NCI-H2227 (cell line): ENCODE measurements at regions not wholly inside any gene's neighbourhood (a gene's known extent, or its start where the extent isn't known, plus 50 kb on each side); places are given as distances from the start of the nearest gene placed in this dataset.
"Not testable (repeated sequence)": the region's sequence is repeated elsewhere in the genome, so short reads cannot be mapped to it uniquely, and the experiment has no call there.

Experiments used
- DNase-seq: peaks from one replicate; lab custom pipeline; 2025; ENCODE audit not compliant: unreplicated experiment; lab: John Stamatoyannopoulos, UW

DNA sequence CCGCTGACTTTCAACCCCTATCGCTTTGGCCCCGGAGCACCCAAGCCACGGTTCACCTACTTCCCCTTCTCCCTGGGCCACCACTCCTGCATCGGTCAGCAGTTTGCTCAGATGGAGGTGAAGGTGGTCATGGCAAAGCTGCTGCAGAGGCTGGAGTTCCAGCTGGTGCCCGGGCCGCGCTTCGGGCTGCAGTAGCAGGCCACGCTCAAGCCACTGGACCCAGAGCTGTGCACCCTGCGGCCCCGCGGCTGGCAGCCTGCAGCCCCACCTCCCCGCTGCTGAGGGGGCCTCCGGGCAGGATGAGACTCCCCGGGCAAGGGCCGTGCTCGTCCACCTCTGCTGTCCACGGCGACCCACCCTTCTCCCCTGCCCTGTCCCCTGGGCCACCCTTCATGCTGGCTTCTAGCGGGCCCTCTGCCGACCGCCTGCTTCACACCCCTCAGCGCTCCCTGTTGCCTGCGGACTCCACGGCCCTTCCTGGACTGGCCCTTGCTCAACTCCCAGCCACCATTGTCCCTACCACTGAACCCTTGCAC is 92.2 kb upstream of the TRABD2B start:
- no peak for DNase-seq

DNA sequence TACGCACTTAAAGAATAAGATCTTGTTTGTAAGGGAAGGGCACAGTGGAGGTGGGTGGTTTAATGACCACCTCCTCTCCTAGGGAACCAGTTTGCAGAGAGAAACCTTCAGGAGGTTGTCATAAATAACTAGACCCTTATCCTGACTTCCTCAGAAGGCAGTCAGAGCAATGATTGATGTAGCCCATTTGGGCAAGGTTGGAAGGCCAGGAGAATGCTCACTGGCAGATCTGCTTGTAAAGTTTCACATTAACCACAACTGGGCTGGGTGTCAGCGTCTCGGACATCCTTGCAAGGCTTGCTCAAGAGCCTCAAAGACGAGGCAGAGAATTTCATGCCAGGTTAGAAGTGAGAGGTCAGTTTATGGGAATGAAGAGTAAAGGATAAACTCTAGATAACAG is 87.6 kb upstream of the TRABD2B start:
- no peak for DNase-seq

DNA sequence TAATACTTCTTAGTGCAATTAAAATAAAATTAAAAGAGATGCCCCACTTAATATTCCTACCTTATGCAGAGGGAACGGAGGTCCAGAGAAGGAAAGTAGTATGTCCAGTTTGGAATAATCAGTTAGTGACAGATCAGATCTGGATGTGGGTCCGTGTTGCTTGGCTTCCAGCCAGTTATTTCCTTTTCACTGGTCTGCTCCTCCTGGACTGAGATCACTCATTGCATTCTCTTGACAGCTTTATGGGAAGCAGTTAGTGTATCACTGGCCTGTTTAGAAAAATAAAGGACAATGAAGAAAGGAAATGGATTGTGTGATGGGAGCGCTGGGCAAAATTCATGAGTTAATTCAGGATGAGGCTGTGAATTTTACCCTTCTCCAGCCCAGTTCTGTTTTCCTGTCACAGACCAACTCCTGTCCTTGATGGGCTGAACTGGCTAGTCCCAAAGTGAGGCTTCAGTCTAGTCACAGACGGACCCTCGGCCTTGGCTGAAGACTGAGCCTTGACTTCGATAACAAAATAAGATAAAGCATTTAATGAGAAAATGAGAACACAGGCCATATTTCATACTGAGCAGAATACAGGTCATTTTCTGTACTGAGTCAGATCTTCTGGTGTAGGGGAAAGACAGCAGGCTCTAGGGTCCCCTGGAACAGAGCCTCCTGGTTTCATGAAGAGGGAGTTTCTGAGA is 85.2 kb upstream of the TRABD2B start:
- peak; percentile 6 for DNase-seq

DNA sequence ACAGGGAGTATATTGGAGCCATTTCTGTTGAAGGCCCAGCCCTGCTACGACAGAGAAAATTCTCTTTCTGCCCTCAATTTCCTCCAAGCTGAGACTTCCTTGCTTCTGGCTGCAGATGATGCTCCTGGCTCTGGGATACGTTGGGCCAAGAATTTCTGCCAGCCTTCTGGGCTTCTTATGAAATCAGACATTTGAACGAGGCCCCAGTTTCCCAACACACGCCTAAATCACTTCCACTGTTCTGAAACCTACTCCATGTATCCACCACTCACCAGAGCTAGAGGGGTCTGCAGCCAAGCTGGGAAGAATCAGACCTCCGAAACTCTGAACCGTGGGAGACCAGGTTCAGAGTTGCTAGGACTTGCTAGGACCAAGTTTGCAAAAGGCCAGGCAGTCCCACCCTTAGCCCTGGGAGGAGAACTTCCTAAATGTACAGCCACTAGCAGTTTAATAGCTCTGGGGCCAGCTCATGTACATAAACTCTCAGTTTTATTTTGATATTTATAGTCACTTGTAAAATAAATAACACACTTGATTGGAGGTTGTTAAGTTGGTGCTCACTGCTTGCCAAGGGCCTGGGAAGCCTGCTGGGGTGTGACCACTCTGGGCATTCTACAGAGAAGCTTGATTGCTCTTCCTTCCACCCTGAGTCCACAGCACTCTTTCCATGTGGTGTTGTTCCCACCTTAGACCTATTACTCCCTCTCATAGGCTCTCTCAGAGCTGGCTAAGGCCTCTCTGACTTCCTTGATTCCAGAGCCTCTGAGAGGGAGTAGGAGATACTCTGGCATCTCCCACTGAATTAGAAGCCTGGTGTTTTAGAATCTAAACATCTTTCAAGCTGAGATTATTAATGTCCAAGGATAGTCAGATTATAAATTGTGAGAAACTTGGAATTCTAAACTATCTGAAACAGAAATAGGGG is 83.4 kb upstream of the TRABD2B start:
- no peak for DNase-seq

DNA sequence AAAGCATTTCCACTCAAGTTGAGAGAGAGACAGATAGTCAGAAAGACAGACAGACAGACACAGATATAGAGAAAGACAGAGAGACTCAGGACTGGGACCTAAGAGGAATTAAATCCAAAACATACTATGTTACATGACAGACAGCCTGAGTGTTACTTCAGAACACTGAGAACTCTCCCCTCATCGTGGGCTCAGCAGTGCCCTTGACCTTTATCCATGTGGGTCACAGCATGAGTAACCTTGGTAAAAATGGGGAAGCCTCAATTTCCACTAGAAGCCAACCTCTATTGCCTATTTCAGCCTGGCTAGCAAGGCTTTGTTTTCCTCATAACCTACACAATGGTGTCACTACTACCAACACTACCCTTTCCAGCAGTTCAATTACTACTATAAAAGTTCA is 81.9 kb upstream of the TRABD2B start:
- no peak for DNase-seq

DNA sequence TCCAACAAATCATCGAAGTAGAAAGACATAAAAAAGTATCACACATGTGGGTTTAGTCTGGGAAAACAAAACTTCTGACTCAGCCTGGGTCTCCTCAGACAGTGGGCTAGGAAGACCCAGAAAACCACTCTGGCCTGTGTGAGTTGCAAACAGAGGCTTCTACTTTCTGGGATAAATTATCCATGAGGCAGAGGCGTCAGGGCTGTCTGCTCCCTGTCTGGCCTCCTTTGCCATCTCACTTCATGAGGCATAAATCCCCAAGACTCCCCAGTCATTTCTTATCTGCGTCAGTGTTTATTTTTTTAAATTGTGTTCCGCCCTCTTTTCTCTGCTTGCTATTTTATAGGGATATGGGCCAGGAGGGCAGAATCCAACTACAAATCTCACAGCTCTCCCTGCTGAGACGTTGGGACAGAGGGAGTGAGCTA is 80.6 kb upstream of the TRABD2B start:
- no peak for DNase-seq

DNA sequence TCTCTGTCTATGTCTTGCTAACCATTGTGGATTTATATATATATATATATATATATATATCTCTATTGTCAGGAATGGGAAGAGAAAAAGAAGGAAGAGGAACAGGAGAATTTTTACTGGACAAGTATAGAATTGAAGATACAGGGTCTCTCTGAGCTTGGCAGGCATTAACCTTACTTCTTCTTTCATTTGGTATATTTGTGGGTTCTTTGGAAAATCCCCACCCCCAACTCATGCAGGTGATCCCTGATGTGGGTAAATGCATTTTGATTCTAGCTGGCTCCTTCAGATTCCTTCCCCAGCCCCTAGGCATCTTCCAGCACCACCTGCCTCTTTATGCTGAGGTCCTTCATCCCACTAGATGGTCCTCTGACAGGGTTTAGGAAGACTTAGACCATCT is 78.8 kb upstream of the TRABD2B start:
- DNase-seq: no peak

DNA sequence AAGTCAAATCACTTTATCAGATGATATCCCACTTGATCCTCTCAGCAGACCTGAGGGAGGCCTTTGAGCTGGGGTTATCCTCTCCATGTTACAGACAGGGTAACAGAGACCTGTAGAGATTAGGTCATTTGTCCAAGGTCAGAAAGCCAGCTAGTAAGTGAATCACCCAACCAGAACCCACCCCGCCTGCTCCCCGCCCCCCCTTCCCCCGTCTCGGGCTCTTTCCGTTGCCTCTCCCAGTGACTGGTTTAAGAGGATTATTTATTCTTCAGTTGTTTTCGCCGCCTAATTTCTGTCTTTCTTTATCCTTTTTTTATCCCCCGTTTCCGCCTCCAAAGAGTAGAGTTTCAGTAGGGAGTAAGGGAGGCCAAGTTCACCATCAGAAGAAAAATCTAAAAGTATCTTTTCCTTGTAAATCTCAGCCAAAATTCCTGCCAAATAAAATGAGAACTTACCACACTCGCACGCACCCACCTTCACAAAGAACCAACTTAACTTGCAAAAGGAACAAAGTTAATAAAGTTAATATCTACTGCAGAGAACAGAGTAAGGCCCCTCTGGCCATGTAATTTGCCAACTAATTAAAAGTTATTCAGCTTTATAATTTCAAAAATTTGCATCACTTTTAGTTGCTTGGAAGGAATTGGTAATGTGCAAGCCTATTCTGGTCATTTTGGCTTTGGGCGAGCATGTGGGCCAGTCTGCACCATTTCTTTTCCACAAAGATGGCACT is 76.8 kb upstream of the TRABD2B start:
- no peak for DNase-seq

DNA sequence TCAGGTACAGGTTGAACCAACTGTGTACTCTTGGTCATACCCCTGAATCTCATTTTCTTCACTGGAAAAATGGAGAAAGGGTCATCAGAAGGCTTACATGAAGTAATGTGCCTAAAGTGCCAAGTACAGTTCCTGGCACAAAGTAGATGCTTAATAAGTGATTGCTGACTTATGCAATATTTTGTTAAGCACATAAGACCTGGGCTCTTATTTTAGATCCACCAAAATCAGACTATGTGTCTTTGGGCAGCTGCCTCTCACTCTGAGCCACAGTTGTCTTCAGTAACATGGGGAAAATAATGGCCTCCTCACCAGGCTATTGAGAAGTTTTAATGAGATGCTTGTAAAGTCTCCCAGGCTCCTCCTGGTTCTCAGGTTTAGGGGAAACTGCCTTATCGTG is 74.3 kb upstream of the TRABD2B start:
- DNase-seq: no peak

DNA sequence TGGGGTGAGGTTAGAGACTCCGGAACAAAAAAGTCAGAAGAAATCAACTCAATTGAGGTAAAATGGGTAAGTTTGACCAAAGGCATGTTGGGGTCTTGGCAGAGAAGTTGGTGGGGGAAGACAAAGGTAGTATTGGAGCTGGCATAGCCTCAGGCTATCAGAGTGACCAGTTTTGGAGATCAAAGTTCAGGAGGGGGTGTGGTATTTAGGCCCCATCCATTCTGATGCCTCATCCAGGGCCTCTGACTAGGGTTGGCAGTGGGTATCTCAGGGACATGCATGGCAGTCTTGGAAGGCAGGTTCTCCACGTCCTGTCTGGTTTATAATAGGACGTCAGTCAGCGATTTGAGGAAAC is 73.2 kb upstream of the TRABD2B start:
- no peak for DNase-seq

DNA sequence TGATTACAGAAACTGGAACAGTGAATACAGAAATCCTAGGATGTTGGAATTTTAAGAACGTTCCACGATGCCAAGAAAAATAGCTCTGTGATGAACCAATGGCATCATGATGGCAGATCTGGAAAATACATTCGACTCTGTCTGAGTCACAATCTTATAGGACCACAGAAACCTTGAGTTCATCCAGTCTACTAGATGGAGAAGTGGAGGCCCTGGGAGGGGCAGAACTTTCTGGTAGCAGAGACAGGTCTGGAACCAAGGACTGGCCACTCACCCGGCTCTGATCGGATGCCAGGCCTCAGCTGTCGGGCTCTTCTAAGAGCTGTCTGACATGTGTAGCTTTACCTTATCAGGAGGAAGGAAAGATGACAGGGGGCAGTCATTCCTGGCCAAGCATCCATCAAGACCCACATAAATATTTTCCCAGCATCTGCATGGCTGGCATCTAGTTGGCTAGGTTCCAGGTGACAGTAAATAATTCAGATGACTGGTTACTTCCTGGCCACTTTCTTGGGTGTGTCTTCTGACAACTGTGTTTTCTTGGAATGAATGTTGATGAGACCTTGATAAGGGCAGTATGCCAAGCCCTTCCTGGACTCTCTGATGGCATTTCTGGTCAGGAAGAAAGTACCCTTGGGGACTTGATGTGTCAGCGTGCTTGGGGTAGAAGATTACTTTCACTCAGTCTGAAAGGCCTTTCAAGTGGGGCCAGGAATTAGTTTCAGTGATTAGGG is 72.6 kb upstream of the TRABD2B start:
- no peak for DNase-seq

DNA sequence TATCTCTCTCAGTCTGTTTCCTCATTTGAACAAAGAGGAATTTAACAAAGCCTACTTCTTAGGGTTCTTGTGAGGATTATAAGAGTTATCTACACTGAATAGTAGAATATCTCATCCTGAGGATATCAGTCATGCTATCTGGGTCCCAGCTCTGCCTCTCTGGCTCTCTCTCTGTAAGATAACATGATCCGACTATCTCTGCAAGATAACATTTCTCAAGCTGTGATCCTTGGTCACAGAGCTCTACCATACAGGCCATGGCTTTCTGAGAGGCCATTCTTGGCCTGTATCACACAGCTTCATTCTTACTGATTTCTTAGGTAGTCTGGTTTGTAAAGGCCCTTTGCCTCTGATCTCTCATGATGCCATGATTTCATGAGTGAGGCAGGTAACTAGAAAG is 71.0 kb upstream of the TRABD2B start:
- no peak for DNase-seq

DNA sequence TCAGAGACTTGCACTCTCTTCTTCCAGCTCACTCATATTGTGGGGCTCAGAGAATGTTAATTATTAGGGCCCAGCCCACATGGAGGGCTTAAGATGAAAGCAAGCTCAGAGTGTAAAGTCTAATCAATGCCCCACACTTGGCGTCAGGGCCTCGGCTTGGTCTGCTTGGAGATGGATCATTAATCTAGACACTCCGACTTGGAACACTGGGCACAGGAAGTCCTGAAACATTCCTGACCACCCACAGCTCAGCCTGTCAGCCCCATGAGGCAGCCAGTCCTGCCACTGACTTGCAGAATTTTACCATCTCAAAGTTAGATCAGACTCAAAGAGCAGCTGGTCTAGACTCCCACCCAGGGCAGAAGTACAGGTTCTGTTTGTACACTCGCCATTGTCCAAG is 69.8 kb upstream of the TRABD2B start:
- DNase-seq: no peak

DNA sequence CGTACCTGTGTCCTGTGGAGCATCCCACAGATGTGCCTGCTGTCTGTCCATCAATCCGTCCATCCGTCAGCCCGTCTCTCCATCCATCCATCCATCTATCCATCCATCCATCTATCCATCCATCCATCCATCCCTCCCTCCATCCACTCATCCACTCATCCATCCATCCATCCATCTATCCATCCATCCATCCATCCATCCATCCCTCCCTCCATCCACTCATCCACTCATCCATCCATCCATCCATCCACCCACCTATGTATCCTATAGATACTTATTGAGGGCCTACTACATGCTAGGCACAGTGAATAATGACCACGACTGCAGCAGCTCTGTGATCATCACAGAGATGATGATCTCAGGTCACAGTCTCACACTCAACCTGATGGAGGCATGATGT is 67.5 kb upstream of the TRABD2B start:
- DNase-seq: not testable (repeated sequence)

DNA sequence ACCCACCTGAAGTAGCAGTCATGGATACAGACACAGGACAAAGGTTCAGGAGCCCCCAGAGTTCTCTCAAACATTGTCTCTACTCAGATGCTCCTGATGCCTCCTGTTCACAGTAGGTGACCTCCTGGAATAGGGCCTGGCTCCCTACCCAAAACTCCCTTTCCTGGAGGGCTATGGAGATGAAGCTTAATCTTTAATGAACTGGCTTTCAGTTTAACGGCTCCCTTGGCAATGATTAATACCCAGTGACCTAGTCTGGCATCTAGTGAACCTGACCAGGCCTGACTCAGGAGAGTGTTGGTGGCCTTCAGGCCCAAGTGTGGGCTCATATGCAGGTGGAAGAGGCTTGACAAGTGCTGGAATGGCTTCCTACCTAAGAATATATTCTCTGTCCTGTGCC is 65.2 kb upstream of the TRABD2B start:
- no peak for DNase-seq

DNA sequence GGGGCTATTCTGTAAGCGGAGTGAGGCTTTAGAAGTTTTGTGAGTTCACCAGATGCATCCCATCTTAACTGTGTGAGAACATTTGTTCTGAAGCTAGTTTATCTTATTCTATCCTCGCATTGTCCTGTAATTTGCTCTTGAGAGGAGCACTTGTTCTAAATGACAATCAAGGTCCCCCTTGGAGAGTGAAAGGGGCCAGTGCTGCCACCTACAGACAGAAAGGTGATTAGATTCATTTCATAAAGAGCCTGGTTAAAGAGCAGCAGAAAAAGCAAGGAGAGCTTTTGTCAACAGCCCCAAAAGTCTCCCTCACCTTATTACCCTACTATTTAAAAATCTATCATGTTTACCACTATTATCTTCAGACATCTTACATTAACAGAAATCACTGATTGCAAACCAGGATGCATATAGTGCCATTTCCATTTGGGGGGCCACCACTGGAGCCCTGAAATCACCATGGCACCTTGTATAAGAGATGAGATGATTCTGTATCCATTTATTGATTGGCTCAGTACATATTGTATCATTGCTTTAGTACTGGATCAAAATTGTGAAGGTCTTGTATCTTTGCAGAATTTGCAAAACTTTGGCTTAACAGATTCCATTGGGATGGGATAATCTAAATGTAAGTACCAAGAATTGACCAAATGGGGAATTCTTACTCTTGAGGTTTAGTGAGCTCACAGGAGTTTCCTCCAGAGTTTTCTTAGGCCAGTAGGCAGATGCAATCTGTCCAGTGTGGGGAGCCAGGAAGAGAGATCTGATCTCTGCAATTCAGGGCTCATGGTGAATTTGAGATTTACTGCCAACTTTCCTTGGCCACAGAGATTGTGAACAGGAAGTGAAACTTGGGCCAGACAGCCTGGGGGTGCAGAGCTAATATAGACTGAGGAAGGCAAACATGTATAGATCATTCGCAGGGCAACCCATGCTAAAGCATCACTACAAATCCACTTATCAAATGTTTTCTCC is 64.3 kb upstream of the TRABD2B start:
- DNase-seq: peak; percentile 67

DNA sequence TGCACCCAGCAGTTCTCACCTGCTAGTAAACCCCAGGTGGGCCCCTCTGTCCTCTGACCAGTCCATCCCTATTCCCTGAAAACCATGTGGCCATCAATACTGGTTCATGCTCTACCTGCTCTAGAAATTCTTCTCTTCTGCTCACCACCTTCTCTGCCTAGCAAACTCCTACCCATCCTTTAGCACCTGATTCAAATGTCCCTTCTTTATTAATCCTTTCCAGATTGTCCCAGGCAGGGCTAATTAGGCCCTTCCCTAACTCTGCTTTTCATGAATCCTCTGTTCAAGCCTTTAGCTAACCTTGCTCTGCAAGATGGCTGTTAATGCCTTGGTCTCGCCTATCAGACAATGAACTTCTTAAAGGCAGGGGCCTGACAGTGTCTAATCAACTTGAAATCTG is 62.1 kb upstream of the TRABD2B start:
- DNase-seq: no peak

DNA sequence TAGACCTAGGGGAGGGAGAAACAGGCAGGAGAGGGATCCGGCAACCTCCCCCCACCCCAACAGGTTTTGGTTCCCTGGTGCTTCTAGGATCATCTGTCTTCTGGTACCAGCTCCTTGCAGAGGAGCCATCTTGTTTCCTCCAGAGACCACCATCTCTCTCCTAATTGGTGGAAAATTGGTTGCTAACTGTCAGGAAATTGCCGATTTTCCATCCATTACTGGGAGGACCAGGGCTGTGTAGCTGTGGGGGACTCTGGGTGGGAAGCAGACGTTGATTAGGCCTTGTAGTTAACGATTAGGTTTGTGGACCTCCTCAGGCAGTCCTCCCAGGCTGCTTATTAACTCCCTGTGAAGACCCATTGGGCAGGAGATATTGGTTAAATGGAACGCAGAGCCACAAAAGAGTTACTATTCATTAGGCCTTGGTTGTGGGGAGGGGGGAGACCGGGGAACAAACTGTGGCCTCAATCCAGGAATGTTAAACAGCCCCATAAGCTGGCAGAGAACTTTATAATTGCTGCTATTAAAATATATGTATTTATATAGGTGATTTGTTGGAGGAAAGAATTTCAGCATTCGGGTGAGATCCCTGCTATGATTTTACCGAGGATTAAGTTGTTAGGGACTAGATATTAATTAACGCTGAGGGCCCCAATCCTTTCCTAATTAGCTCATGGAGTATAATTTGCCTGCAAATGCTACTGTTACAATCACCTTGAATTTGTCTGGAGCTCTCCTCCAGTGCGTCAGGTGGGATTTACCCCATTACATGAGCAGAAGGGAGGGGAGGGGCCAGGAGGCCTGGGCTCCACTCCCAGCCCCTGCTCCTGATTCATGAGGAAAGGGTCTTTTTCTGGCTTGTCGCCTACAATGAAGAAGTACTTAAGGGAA is 61.2 kb upstream of the TRABD2B start:
- no peak for DNase-seq

DNA sequence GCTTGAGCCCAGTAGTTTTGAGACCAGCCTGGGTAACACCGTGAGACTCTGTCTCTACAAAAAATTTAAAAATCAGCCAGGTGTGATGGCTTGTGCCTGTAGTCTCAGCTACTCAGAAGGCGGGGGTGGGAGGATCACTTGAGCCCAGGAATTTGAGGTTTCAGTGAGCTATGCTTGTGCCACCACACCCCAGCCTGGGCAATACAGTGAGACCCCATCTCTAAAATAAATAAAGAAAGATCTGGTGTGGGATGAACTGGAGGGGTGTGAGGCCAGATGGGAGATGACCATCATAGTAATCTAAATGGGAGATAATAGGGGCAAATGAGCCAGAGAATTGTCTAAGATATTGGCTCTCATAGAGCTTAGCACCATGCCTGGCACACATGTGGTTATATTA is 60.1 kb upstream of the TRABD2B start:
- DNase-seq: no peak
